Small intestine (tissue), 7 donors: ENCODE measurements at regions not wholly inside any gene's neighbourhood (a gene's known extent, or its start where the extent isn't known, plus 50 kb on each side); places are given as distances from the start of the nearest gene placed in this dataset.

ENCODE experiments used
- DNase-seq, 2 donors: peaks; one replicate each; pipeline versions ENCODE4 v3.0.0 to v3.0.0-alpha.2; 2013
- FAIRE-seq: peaks from 2 replicates; lab custom pipeline; 2012; peaks lifted over from hg19 to GRCh38; lab: Jason Lieb, UNC
- H3K27ac ChIP-seq, 3 donors: one replicate each; pipeline ENCODE4 v1.5.1; 2013; ENCODE audit warnings: low read length in 2 of 3, mild to moderate bottlenecking in 2 of 3, control low read depth in 1 of 3, inconsistent platforms in 1 of 3, low read depth in 1 of 3, moderate library complexity in 1 of 3
- H3K27me3 ChIP-seq, 3 donors: one replicate each; pipeline ENCODE4 v1.6.1; 2013; ENCODE audit warnings: low read length in 3 of 3, inconsistent platforms in 1 of 3; ENCODE audit not compliant: control insufficient read depth in 3 of 3, insufficient read depth in 3 of 3
- H3K36me3 ChIP-seq, 3 donors: one replicate each; pipeline ENCODE4 v1.6.1; 2013; ENCODE audit warnings: low read length in 3 of 3, inconsistent platforms in 1 of 3, low read depth in 1 of 3, mild to moderate bottlenecking in 1 of 3, moderate library complexity in 1 of 3; ENCODE audit not compliant: control insufficient read depth in 3 of 3, insufficient read depth in 2 of 3
- H3K4me1 ChIP-seq, 3 donors: one replicate each; pipeline ENCODE4 v1.6.1; 2013; ENCODE audit warnings: low read length in 2 of 3, inconsistent platforms in 1 of 3, low read depth in 1 of 3, mild to moderate bottlenecking in 1 of 3, moderate library complexity in 1 of 3; ENCODE audit not compliant: control insufficient read depth in 3 of 3, insufficient read depth in 2 of 3
- H3K4me3 ChIP-seq, 3 donors: one replicate each; pipeline ENCODE4 v1.5.1; 2013; ENCODE audit warnings: low read length in 3 of 3, control low read depth in 1 of 3, inconsistent platforms in 1 of 3, low read depth in 1 of 3, mild to moderate bottlenecking in 1 of 3, moderate library complexity in 1 of 3
- H3K9me3 ChIP-seq, 2 donors: one replicate each; pipeline ENCODE4 v1.6.1; 2013; ENCODE audit warnings: low read depth in 1 of 2, low read length in 1 of 2; ENCODE audit not compliant: control insufficient read depth in 2 of 2, insufficient read depth in 1 of 2
- WGBS, 3 donors: extraction: QIAGEN DNeasy Blood & Tissue Kit; methylation state at CpG; one replicate each; pipeline ENCODE4 v1.1.7; 2013; 5-methylcytosine and 5-hydroxymethylcytosine counted together
- donor health status: healthy with polysubstance abuse.
- donor health status: control.
- donor health status: control.
- donor health status: Bipolar disorder and iron deficiency.
- donor health status: healthy.

DNA sequence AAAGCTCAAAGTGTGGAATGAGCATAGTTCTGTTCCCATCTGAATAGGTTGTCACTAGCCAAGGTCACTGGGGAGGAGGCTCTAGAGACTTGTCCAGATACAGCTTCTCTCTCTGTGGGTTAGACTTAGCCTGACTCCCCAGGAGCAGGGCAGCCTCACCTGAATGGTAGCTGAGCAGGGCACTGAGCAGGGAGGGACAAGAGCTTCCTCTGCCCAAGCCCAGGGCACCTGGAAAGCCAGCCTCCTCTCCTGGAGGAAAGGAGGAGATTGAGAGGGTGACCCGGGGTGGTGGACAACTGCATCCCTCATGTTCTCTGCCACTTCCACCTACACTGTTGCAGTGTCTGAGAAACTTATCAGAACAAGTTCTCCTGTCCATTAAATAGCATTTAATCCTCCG is 59.0 kb upstream of the F3 start:
- Histone ChIP-seq H3K4me3 (no peak overlapping the region), H3K9me3 (peaks cover 0 to 3% of the 10 kb centered on the region in 2 donors), H3K27me3 (no peaks in the 10 kb centered on the region), H3K27ac (peak overlapping the region in 1 of 3 donors; percentile 5), H3K36me3 (no peaks in the 10 kb centered on the region), H3K4me1 (peaks cover 4 to 52% (median 15%) of the 10 kb centered on the region in 3 donors)
- DNase-seq (no peak), FAIRE-seq (no peak)
- 66 to 80% (median 73%) methylated on average over 2 of the region's 2 CpGs for WGBS, 3 donors

DNA sequence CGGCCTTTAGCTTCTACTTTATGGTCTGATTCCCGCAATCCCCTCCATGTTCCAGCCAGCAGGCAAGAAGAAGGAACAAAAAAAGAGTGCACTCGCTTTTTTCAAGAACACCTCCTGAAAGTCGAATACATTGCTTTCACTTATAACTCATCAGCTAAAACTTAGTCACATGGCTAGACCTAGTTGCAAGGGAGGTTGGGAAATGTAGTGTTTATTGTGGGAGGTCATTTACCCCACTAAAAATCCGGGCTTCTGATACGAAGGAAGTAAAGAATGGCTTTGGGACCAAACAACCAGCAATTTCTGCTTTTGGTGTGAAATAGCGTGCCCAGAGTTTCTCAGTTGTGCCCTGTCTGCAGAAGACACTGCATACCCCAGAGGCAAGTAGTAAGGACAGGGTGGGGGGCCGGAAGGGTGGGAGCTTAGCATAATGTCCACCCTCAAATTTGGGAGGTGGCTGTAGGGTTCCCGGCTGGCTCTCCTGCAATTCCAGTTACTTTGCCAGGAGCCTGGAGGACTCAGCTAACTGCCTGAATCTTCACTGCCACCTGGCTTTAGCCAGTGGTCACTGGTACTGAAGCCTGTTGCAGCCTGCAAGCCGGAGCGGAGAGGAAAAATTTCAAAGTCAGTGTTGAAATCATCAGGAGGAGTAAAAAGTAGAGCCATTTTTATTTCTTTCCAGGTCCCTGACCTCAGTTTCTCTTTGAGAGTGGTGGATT is 57.7 kb upstream of the F3 start:
- no peaks in the 10 kb centered on the region for H3K36me3 ChIP-seq
- 81 to 84% (median 84%) methylated on average over 11 of the region's 11 CpGs for WGBS, 3 donors
- FAIRE-seq (no peak), DNase-seq (no peak)
- no peaks in the 10 kb centered on the region for H3K27me3 ChIP-seq
- H3K4me3 ChIP-seq: no peak overlapping the region
- H3K4me1 ChIP-seq: peaks cover 4 to 43% (median 11%) of the 10 kb centered on the region in 3 donors
- H3K9me3 ChIP-seq: peaks cover 0 to 3% of the 10 kb centered on the region in 2 donors
- no peak overlapping the region for H3K27ac ChIP-seq

DNA sequence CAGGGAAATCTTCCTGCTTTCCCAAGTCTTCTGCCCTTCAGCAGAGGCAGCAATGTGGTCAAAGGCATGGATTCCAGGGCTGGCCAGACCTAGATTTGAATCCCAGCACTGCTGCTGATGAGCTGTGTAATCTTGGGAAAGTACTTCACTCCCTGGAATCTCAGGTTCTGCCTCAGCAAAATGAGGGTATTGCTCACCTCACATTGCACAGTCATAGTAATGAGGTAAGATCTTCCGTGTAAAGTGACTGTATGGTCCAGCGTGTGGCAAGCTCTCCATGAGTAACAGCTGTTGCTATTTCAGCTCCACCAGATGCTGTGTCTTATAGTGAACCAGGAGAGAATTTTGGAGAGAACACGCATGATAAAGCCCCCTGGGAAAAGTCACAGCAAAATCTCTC is 56.1 kb upstream of the F3 start:
- 83 to 87% (median 85%) methylated on average over 3 of the region's 3 CpGs for WGBS, 3 donors
- no peaks in the 10 kb centered on the region for H3K9me3 ChIP-seq
- H3K27ac ChIP-seq: no peak overlapping the region
- no peaks in the 10 kb centered on the region for H3K27me3 ChIP-seq
- no peak for DNase-seq
- no peak for FAIRE-seq
- H3K4me3 ChIP-seq: no peak overlapping the region
- H3K36me3 ChIP-seq: no peaks in the 10 kb centered on the region
- peaks cover 4 to 29% (median 5%) of the 10 kb centered on the region in 3 donors for H3K4me1 ChIP-seq

DNA sequence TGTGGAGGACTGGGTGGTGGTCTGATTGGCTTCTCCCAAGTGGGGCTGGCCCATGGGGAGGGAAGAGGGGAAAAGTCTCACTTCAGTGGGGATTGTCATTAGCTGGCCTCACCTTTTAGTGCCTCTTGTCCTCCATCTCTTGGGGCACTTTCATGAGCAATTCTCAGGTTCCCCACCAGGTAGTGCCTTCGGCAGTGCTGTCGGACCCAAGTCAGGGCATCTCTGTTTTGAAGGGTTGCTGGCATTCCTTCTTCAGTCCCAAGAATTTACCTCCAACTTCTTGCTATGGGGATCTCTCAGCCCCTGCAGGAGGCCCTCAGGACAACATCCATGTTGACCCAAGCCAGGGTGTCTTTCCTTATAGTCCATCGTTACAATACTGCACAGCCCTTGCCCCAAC is 54.7 kb upstream of the F3 start:
- no peak overlapping the region for H3K4me3 ChIP-seq
- H3K9me3 ChIP-seq: no peaks in the 10 kb centered on the region
- no peak for FAIRE-seq
- peaks cover 0 to 14% (median 0%) of the 10 kb centered on the region in 3 donors for H3K4me1 ChIP-seq
- no peak overlapping the region for H3K27ac ChIP-seq
- no peaks in the 10 kb centered on the region for H3K36me3 ChIP-seq
- WGBS, 3 donors: 82 to 94% (median 93%) methylated on average over 3 of the region's 3 CpGs
- peaks cover 0 to 2% (median 0%) of the 10 kb centered on the region in 3 donors for H3K27me3 ChIP-seq
- DNase-seq: no peak

DNA sequence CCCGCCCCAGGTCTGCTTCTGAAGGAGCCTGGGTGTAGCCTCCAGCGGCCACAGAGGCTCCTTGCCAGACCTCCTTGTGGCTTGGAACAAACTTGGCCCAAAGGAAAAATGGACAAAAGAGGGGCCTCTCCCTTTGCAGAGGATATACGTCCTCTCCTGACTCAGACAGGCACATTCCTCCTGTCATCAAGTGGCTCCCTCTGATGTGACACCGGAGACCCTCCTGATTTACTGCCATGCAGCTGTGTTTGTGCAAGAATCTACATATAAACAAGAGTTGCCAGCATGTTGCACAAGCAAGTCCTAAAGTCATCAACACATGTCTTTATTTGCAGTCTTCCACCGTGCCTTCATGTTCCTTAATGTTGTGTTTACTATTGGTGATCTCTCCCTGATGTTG is 54.1 kb upstream of the F3 start:
- H3K4me1 ChIP-seq: peaks cover 0 to 10% (median 0%) of the 10 kb centered on the region in 3 donors
- H3K27ac ChIP-seq: no peak overlapping the region
- H3K27me3 ChIP-seq: peaks cover 0 to 2% (median 0%) of the 10 kb centered on the region in 3 donors
- H3K36me3 ChIP-seq: no peaks in the 10 kb centered on the region
- WGBS, 3 donors: 68 to 78% (median 68%) methylated on average over 5 of the region's 5 CpGs
- no peak for DNase-seq
- no peak overlapping the region for H3K4me3 ChIP-seq
- FAIRE-seq: no peak
- H3K9me3 ChIP-seq: no peaks in the 10 kb centered on the region

DNA sequence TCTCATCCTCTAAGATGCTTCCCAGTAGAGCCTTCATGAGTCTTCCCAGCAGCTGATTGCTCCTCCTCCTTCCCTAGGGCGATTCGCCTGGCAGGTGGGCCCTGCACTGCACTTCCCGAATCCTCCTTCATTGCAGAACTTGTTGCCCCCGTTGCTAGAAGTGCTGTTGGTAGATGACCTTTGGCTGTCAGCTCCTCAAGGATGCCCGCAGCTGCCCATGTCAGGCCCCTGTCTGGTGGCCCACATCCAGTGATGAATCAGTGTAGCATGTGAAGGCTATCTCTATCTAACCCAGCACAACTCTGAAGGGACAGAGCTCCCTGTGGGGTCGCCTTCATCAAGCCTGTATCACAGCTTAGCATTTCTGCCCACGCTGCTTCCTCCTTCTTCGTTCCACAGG is 52.1 kb upstream of the F3 start:
- Histone ChIP-seq H3K27me3 (peaks cover 0 to 2% (median 0%) of the 10 kb centered on the region in 3 donors), H3K9me3 (no peaks in the 10 kb centered on the region), H3K4me1 (peaks cover 0 to 10% (median 0%) of the 10 kb centered on the region in 3 donors), H3K36me3 (no peaks in the 10 kb centered on the region), H3K27ac (peak overlapping the region in 1 of 3 donors; percentile 17), H3K4me3 (no peak overlapping the region)
- 82 to 89% (median 89%) methylated on average over 8 of the region's 8 CpGs for WGBS, 3 donors
- FAIRE-seq (no peak), DNase-seq (no peak)

DNA sequence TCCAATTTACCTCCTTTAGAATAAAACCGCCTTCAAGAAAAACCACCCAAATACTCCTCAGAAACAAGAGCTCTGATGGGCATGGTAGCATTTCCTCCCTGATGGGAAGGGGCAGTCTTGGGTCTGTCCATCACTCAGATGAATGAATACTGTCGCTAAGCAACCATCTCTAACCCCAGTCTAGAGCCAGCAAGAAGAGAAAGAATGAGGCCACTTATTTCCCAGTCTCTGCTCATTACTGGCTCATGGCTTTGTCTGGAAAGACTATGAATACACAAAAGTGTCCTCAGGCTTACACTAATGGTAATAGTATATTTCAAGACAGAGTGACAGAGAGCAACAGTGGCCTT is 51.0 kb upstream of the F3 start:
- Histone ChIP-seq H3K9me3 (no peaks in the 10 kb centered on the region), H3K4me1 (peaks cover 0 to 10% (median 0%) of the 10 kb centered on the region in 3 donors), H3K27ac (peak overlapping the region in 1 of 3 donors; percentile 3), H3K4me3 (no peak overlapping the region), H3K27me3 (peaks cover 0 to 2% (median 0%) of the 10 kb centered on the region in 3 donors), H3K36me3 (no peaks in the 10 kb centered on the region)
- DNase-seq (no peak), FAIRE-seq (no peak)
- WGBS, 3 donors: 91 to 100% (median 95%) methylated on average over 2 of the region's 2 CpGs

DNA sequence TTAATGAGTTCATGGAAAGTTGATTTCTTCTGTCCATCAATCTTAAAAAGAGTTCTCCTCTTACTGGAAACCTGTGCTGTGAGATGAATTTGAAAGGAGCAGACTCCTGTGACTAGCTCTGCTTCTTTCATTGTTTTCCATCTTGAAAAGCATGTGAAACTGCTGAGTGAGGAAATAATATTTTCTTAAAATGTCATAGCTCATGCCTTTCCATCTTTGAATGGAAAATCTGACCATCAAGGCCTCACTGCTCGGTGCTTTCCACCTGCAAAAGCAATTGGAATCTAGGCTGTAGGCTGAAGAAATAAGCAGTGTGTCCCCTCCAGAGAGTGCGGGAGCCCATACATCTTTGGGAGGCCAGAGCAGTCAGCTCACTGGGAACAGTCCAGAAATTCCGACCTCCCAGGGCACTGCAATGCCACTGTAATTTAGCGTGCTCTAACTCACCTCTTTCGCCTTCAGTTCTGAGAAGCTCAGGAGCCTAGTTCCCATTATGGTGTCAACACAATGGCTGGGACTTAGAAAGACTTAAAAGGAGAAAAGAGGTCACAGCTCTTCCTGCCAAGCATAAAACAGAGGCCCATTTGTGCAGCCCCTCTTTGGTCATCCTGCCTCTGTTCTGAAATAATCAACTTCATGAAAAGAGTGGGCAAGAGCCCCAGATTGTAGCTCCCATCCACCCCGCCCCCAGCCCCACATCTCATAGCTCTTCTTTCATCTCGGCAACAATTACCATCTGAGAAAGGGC is 50.4 kb upstream of the F3 start:
- WGBS, 3 donors: 86 to 95% (median 87%) methylated on average over 7 of the region's 7 CpGs
- FAIRE-seq: no peak
- no peak overlapping the region for H3K27ac ChIP-seq

More for the DNA sequence above, 50.4 kb upstream of the F3 start:
- no peak for DNase-seq
- Histone ChIP-seq H3K27me3 (peaks cover 0 to 2% (median 0%) of the 10 kb centered on the region in 3 donors), H3K9me3 (no peaks in the 10 kb centered on the region), H3K36me3 (no peaks in the 10 kb centered on the region), H3K4me3 (no peak overlapping the region), H3K4me1 (peaks cover 0 to 10% (median 0%) of the 10 kb centered on the region in 3 donors)
